ENCODE measurements at regions not wholly inside any gene's neighbourhood (a gene's known extent, or its start where the extent isn't known, plus 50 kb on each side); places are given as distances from the start of the nearest gene placed in this dataset.

- TF ChIP-seq CTCF (conservative IDR thresholded peaks at IDR 0.05; ENCODE audit: low read length) = no peak
- H3K4me3 ChIP-seq (ENCODE audit: low read length) = no peak overlapping the region
- no peak for DNase-seq (ENCODE audit: low read depth)
These were observed 599.1 kb upstream of the GRIA3 start for GRCh38 chrX:122584981-122585380.

GRCh38 chrX:122586831-122587230, 597.2 kb upstream of the GRIA3 start:
- peak; percentile 23 for DNase-seq (ENCODE audit: low read depth)
- no peak overlapping the region for H3K4me3 ChIP-seq (ENCODE audit: low read length)
- no peak for TF ChIP-seq CTCF (conservative IDR thresholded peaks at IDR 0.05; ENCODE audit: low read length)

- no peak for DNase-seq (ENCODE audit: low read depth)
- TF ChIP-seq CTCF (conservative IDR thresholded peaks at IDR 0.05; ENCODE audit: low read length) = no peak
- no peak overlapping the region for H3K4me3 ChIP-seq (ENCODE audit: low read length)
These were observed 592.5 kb upstream of the GRIA3 start for GRCh38 chrX:122591546-122591945.

GRCh38 chrX:122596998-122597397, 587.1 kb upstream of the GRIA3 start:
- H3K4me3 ChIP-seq (ENCODE audit: low read length) = no peak overlapping the region
- TF ChIP-seq CTCF (conservative IDR thresholded peaks at IDR 0.05; ENCODE audit: low read length) = no peak
- DNase-seq (ENCODE audit: low read depth) = no peak

GRCh38 chrX:122622795-122623194, 561.3 kb upstream of the GRIA3 start:
- H3K4me3 ChIP-seq (ENCODE audit: low read length) = no peak overlapping the region
- no peak for DNase-seq (ENCODE audit: low read depth)
- no peak for TF ChIP-seq CTCF (conservative IDR thresholded peaks at IDR 0.05; ENCODE audit: low read length)

GRCh38 chrX:122625239-122625638, 558.8 kb upstream of the GRIA3 start:
- no peak overlapping the region for H3K4me3 ChIP-seq (ENCODE audit: low read length)
- DNase-seq (ENCODE audit: low read depth) = no peak
- no peak for TF ChIP-seq CTCF (conservative IDR thresholded peaks at IDR 0.05; ENCODE audit: low read length)

GRCh38 chrX:122625821-122626220, 558.3 kb upstream of the GRIA3 start:
- no peak for TF ChIP-seq CTCF (conservative IDR thresholded peaks at IDR 0.05; ENCODE audit: low read length)
- H3K4me3 ChIP-seq (ENCODE audit: low read length) = no peak overlapping the region
- DNase-seq (ENCODE audit: low read depth) = peak; percentile 89

Data from AG10803 (cell line).